Vagina (tissue), 2 donors: ENCODE measurements at regions not wholly inside any gene's neighbourhood (a gene's known extent, or its start where the extent isn't known, plus 50 kb on each side); places are given as distances from the start of the nearest gene placed in this dataset.
"Not testable (repeated sequence)": the region's sequence is repeated elsewhere in the genome, so short reads cannot be mapped to it uniquely, and the experiment has no call there.

Experiments
- POLR2A ChIP-seq, 2 donors: fragments of 450-650 bp; IDR thresholded peaks; one replicate each; pipeline ENCODE4 v1.6.1; 2017; ENCODE audit warnings: antibody characterized with exemption in 2 of 2, mild to moderate bottlenecking in 2 of 2, moderate library complexity in 2 of 2
- POLR2AphosphoS5 ChIP-seq, 2 donors: sonication (generic); formaldehyde crosslinking; IDR thresholded peaks; one replicate each; pipeline ENCODE4 v1.9.0; 2017; ENCODE audit warnings: antibody characterized with exemption in 2 of 2, mild to moderate bottlenecking in 2 of 2, low read depth in 1 of 2; ENCODE audit not compliant: insufficient read depth in 1 of 2
- TF ChIP-seq, protein P1 (sequence below), 3 experiments: fragments of 450-650 bp in 2 of 3; fragments of 200-600 bp in 1 of 3; sonication (generic) in 1 of 3; IDR thresholded peaks; one replicate each; pipeline ENCODE4 v1.5.1; 2017 to 2019; ENCODE audit warnings: antibody characterized with exemption in 3 of 3, mild to moderate bottlenecking in 2 of 3, moderate library complexity in 2 of 3

GRCh38 chr18:38153116-38153515 is 587.5 kb upstream of the CELF4 start:
- TF ChIP-seq, protein P1, sequence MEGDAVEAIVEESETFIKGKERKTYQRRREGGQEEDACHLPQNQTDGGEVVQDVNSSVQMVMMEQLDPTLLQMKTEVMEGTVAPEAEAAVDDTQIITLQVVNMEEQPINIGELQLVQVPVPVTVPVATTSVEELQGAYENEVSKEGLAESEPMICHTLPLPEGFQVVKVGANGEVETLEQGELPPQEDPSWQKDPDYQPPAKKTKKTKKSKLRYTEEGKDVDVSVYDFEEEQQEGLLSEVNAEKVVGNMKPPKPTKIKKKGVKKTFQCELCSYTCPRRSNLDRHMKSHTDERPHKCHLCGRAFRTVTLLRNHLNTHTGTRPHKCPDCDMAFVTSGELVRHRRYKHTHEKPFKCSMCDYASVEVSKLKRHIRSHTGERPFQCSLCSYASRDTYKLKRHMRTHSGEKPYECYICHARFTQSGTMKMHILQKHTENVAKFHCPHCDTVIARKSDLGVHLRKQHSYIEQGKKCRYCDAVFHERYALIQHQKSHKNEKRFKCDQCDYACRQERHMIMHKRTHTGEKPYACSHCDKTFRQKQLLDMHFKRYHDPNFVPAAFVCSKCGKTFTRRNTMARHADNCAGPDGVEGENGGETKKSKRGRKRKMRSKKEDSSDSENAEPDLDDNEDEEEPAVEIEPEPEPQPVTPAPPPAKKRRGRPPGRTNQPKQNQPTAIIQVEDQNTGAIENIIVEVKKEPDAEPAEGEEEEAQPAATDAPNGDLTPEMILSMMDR (IDR thresholded peaks at IDR 0.05): not testable (repeated sequence)
- not testable (repeated sequence) for TF ChIP-seq POLR2AphosphoS5 (IDR thresholded peaks at IDR 0.05; ENCODE audit: insufficient read depth in 1 of 2, low read depth in 1 of 2); POLR2A (IDR thresholded peaks at IDR 0.05)
